Stomach (tissue), 8 donors: ENCODE measurements at regions not wholly inside any gene's neighbourhood (a gene's known extent, or its start where the extent isn't known, plus 50 kb on each side); places are given as distances from the start of the nearest gene placed in this dataset.

Experiments
- DNase-seq, 2 donors: peaks; one replicate each; pipeline versions ENCODE4 v3.0.0 to v3.0.0-alpha.2; 2013 to 2019
- H3K27ac ChIP-seq, 5 donors: fragments of 200-600 bp in 4 of 5; sonication (generic) in 4 of 5; one replicate each; pipeline ENCODE4 v1.5.1; 2013 to 2019; ENCODE audit warnings: mild to moderate bottlenecking in 1 of 5, moderate library complexity in 1 of 5
- H3K27me3 ChIP-seq, 3 donors: fragments of 200-600 bp; sonication (generic); one replicate each; pipeline ENCODE4 v1.5.1; 2017 to 2019; ENCODE audit warnings: mixed run types in 1 of 3
- H3K36me3 ChIP-seq, 4 donors: fragments of 200-600 bp; sonication (generic); 1 replicate in 3 of 4; 2 replicates in 1 of 4; pipeline ENCODE4 v1.5.1; 2016 to 2019
- H3K4me1 ChIP-seq, 4 donors: fragments of 200-600 bp; sonication (generic); one replicate each; pipeline ENCODE4 v1.5.1; 2016 to 2019
- H3K4me3 ChIP-seq, 4 donors: fragments of 200-600 bp; sonication (generic) in 3 of 4; one replicate each; pipeline ENCODE4 v1.5.1; 2016 to 2019; ENCODE audit warnings: mild to moderate bottlenecking in 1 of 4
- H3K9me3 ChIP-seq, 4 donors: fragments of 200-600 bp; sonication (generic); one replicate each; pipeline ENCODE4 v1.5.1; 2016 to 2019
- EP300 ChIP-seq: sonication (generic); formaldehyde crosslinking; IDR thresholded peaks from one replicate; pipeline ENCODE4 v1.6.1; 2017; ENCODE audit warnings: antibody characterized with exemption
- POLR2A ChIP-seq, 4 donors: fragments of 450-650 bp; IDR thresholded peaks; one replicate each; pipeline ENCODE4 v1.6.1; 2016; ENCODE audit warnings: antibody characterized with exemption in 4 of 4, control low read depth in 2 of 4, mild to moderate bottlenecking in 1 of 4, moderate library complexity in 1 of 4
- POLR2AphosphoS5 ChIP-seq, 3 donors: sonication (generic); formaldehyde crosslinking; IDR thresholded peaks; one replicate each; pipeline ENCODE4 v1.6.1; 2016; ENCODE audit warnings: antibody characterized with exemption in 3 of 3
- WGBS, 5 donors: extraction: QIAGEN DNeasy Blood & Tissue Kit in 3 of 5; methylation state at CpG; one replicate each; pipeline versions ENCODE4 v1.1.5 to v1.1.7; 2013 to 2018; 5-methylcytosine and 5-hydroxymethylcytosine counted together
- intact Hi-C: fragments of 100-400 bp; cut with DNase I; formaldehyde crosslinking; loops from one replicate; pipeline ENCODE4 v1.15.1; 2023; ENCODE audit warnings: low total_unique reads
- TF ChIP-seq, protein P1 (sequence below), 7 experiments: fragments of 450-650 bp in 4 of 7; fragments of 200-600 bp in 3 of 7; sonication (generic) in 3 of 7; IDR thresholded peaks; one replicate each; pipeline ENCODE4 v1.5.1; 2016 to 2019; ENCODE audit warnings: antibody characterized with exemption in 7 of 7, control low read depth in 2 of 7, mild to moderate bottlenecking in 1 of 7
- donor health status: healthy with polysubstance abuse.
- donor health status: Bipolar disorder and iron deficiency.
- donor health status: healthy.

GRCh38 chr3:106119614-106120082 is 250.8 kb upstream of the CBLB start:
- Histone ChIP-seq H3K27me3 (no peaks in the 10 kb centered on the region), H3K4me3 (no peak overlapping the region), H3K36me3 (no peaks in the 10 kb centered on the region), H3K9me3 (no peaks in the 10 kb centered on the region), H3K27ac (no peak overlapping the region), H3K4me1 (no peaks in the 10 kb centered on the region)
- WGBS, 5 donors, result 74 to 89% (median 79%) methylated on average over 1 of the region's 1 CpG
- no peak for DNase-seq
- TF ChIP-seq POLR2AphosphoS5 (IDR thresholded peaks at IDR 0.05), result no peak
- TF ChIP-seq, protein P1, sequence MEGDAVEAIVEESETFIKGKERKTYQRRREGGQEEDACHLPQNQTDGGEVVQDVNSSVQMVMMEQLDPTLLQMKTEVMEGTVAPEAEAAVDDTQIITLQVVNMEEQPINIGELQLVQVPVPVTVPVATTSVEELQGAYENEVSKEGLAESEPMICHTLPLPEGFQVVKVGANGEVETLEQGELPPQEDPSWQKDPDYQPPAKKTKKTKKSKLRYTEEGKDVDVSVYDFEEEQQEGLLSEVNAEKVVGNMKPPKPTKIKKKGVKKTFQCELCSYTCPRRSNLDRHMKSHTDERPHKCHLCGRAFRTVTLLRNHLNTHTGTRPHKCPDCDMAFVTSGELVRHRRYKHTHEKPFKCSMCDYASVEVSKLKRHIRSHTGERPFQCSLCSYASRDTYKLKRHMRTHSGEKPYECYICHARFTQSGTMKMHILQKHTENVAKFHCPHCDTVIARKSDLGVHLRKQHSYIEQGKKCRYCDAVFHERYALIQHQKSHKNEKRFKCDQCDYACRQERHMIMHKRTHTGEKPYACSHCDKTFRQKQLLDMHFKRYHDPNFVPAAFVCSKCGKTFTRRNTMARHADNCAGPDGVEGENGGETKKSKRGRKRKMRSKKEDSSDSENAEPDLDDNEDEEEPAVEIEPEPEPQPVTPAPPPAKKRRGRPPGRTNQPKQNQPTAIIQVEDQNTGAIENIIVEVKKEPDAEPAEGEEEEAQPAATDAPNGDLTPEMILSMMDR (IDR thresholded peaks at IDR 0.05), result no peak
- TF ChIP-seq POLR2A (IDR thresholded peaks at IDR 0.05), result no peak
- TF ChIP-seq EP300, result no peak
- intact Hi-C loops, result no loop called here

DNA sequence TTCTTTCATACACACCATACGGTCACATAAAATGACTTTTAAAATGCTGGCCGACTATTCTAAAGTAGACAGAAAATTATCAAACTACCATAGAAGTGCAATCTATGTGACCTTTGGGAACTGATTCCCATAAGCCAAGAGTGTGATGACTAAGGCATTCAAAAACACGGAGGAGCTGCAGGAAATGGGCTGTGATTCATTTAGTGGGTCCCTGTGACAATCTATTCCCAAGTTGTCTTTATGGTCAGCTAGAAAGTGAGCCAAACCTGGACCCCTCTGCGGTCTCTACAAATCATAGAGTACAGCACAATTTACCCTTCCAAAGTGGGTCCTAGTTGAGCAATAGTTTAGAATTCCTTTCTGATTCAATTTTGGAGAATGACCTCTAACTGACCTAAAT is 251.5 kb upstream of the CBLB start:
- Histone ChIP-seq H3K4me3 (no peak overlapping the region), H3K4me1 (no peaks in the 10 kb centered on the region), H3K27me3 (no peaks in the 10 kb centered on the region), H3K9me3 (no peaks in the 10 kb centered on the region), H3K36me3 (no peaks in the 10 kb centered on the region), H3K27ac (no peak overlapping the region)
- no peak for DNase-seq
- 66 to 83% (median 73%) methylated on average over 4 of the region's 4 CpGs for WGBS, 5 donors
- intact Hi-C loops, result no loop called here
- no peak for TF ChIP-seq POLR2AphosphoS5 (IDR thresholded peaks at IDR 0.05)
- TF ChIP-seq EP300, result no peak
- TF ChIP-seq, protein P1 (IDR thresholded peaks at IDR 0.05), result no peak
- TF ChIP-seq POLR2A (IDR thresholded peaks at IDR 0.05), result no peak

- no peaks in the 10 kb centered on the region for H3K36me3 ChIP-seq
- no peaks in the 10 kb centered on the region for H3K27me3 ChIP-seq
- intact Hi-C loops, result no loop called here
- H3K4me3 ChIP-seq, result no peak overlapping the region
- 63 to 87% (median 71%) methylated on average over 3 of the region's 3 CpGs for WGBS, 5 donors
- no peaks in the 10 kb centered on the region for H3K4me1 ChIP-seq
- DNase-seq, result no peak
- TF ChIP-seq EP300 (no peak), POLR2AphosphoS5 (IDR thresholded peaks at IDR 0.05) (no peak), POLR2A (IDR thresholded peaks at IDR 0.05) (no peak)
- TF ChIP-seq, protein P1 (IDR thresholded peaks at IDR 0.05), result no peak
- no peak overlapping the region for H3K27ac ChIP-seq
- no peaks in the 10 kb centered on the region for H3K9me3 ChIP-seq
These were observed 252.9 kb upstream of the CBLB start for GRCh38 chr3:106121491-106122289.

DNA sequence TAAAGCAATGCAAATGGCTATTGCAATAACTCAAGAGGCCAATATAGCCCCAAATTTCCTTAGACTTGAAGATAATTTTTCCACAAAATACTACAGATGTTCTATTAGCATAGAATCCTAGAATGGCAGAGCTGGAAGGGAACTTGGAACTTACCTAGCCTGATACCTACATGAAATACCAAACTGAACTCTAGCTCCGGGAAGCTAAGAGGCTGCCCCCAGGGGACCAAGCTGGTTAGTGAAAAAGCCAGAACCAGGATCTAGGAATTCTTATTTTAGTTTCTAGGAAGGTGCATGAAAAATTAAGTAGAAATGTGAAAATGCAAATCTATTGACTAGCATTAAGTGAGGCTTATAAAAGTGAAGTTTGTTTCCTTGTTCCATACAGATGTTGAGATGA is 256.0 kb upstream of the CBLB start:
- Histone ChIP-seq H3K27me3 (no peaks in the 10 kb centered on the region), H3K27ac (no peak overlapping the region), H3K4me1 (no peaks in the 10 kb centered on the region), H3K4me3 (no peak overlapping the region), H3K9me3 (no peaks in the 10 kb centered on the region), H3K36me3 (no peaks in the 10 kb centered on the region)
- no peak for DNase-seq
- TF ChIP-seq EP300 (no peak), POLR2AphosphoS5 (IDR thresholded peaks at IDR 0.05) (no peak), POLR2A (IDR thresholded peaks at IDR 0.05) (no peak)
- TF ChIP-seq, protein P1 (IDR thresholded peaks at IDR 0.05), result no peak
- intact Hi-C loops, result no loop called here
- WGBS, 5 donors, result 73 to 91% (median 78%) methylated on average over 1 of the region's 1 CpG
